K562 (cell line): ENCODE measurements at regions not wholly inside any gene's neighbourhood (a gene's known extent, or its start where the extent isn't known, plus 50 kb on each side); places are given as distances from the start of the nearest gene placed in this dataset.
"Not testable (repeated sequence)": the region's sequence is repeated elsewhere in the genome, so short reads cannot be mapped to it uniquely, and the experiment has no call there.

Source experiments
- ATAC-seq: fragments of 200-7000 bp; cut with Tn5 transposase; 3 replicates; pipeline ENCODE4 v1.9.1; 2020; ENCODE audit warnings: moderate library complexity
- BruUV-seq: library from RNA; stranded (reverse); fragments of 400-500 nt; replicated peaks from 2 replicates; lab custom pipeline; 2021; lab: Mats Ljungman, UMichigan
- CTCF ChIA-PET: fragments of 300-600 bp; formaldehyde crosslinking; extraction: SDS; loops from one replicate; lab custom pipeline; 2021; ENCODE audit warnings: low intra/inter-chr PET ratio; lab: Yijun Ruan, JAX
- POLR2A ChIA-PET: fragments of 300-600, 350-650 bp; sonication (Branson Sonifier 250); formaldehyde crosslinking; extraction: SDS; loops from one replicate; lab custom pipeline; 2021; ENCODE audit warnings: antibody characterized with exemption, inconsistent platforms; lab: Yijun Ruan, JAX
- DNase-seq, 4 experiments: peaks; one replicate each; pipeline versions ENCODE4 v3.0.0 to v3.0.0-alpha.2; 2011 to 2018; ENCODE audit warnings: low spot score in 3 of 4, mixed read lengths in 3 of 4; ENCODE audit errors: extremely low read depth in 1 of 4
- FAIRE-seq: peaks from 2 replicates; lab custom pipeline; 2011; peaks lifted over from hg19 to GRCh38; lab: Jason Lieb, UNC
- H2AFZ ChIP-seq: 2 replicates; pipeline ENCODE4 v1.6.0; 2011; ENCODE audit warnings: low read depth, low read length, control low read depth, inconsistent platforms
- H3K27ac ChIP-seq: fragments of 200-600 bp; 3 replicates; pipeline ENCODE4 v1.8.0; 2011; ENCODE audit warnings: low read depth, mild to moderate bottlenecking, control low read depth, inconsistent platforms, low read length, moderate library complexity, mixed read lengths; ENCODE audit errors: extremely low read depth
- H3K27me3 ChIP-seq, 2 experiments: fragments of 300-600 bp in 1 of 2; 2 replicates in 1 of 2; 3 replicates in 1 of 2; pipeline versions ENCODE4 v1.6.0 to v1.8.0; 2011; ENCODE audit warnings: inconsistent platforms in 2 of 2, low read length in 2 of 2, mild to moderate bottlenecking in 1 of 2, mixed read lengths in 1 of 2, moderate library complexity in 1 of 2; ENCODE audit not compliant: control insufficient read depth in 2 of 2, insufficient read depth in 2 of 2
- H3K36me3 ChIP-seq: fragments of 300-600 bp; 3 replicates; pipeline ENCODE4 v1.8.0; 2011; ENCODE audit warnings: mild to moderate bottlenecking, low read length, inconsistent platforms; ENCODE audit not compliant: control insufficient read depth, insufficient read depth
- H3K4me1 ChIP-seq, 2 experiments: fragments of 200-600 bp in 1 of 2; replicated peaks in 1 of 2; 2 replicates in 1 of 2; 3 replicates in 1 of 2; pipeline versions ENCODE4 v1.5.1 to v1.8.0; 2011; ENCODE audit warnings: inconsistent platforms in 2 of 2, low read length in 2 of 2, mild to moderate bottlenecking in 1 of 2, mixed read lengths in 1 of 2, moderate library complexity in 1 of 2; ENCODE audit not compliant: control insufficient read depth in 2 of 2, insufficient read depth in 2 of 2
- H3K4me2 ChIP-seq: 2 replicates; pipeline ENCODE4 v1.6.1; 2011; ENCODE audit warnings: low read length, control low read depth, inconsistent platforms, mixed read lengths; ENCODE audit not compliant: insufficient read depth
- H3K4me3 ChIP-seq: fragments of 200-600 bp; sonication (generic), shearing (Covaris generic); 2 replicates; pipeline ENCODE4 v1.5.1; 2016; ENCODE audit warnings: control low read depth, inconsistent platforms
- H3K79me2 ChIP-seq: fragments of 200-600 bp; 3 replicates; pipeline ENCODE4 v1.8.0; 2011; ENCODE audit warnings: low read length, inconsistent platforms; ENCODE audit not compliant: control insufficient read depth, insufficient read depth
- H3K9ac ChIP-seq, 2 experiments: 2 replicates each; pipeline versions ENCODE4 v1.6.0 to v1.6.1; 2011; ENCODE audit warnings: low read depth in 2 of 2, low read length in 2 of 2, control low read depth in 1 of 2, inconsistent platforms in 1 of 2, mild to moderate bottlenecking in 1 of 2, mixed read lengths in 1 of 2; ENCODE audit not compliant: insufficient read depth in 1 of 2
- H3K9me1 ChIP-seq: one replicate; pipeline ENCODE4 v1.6.0; 2011; ENCODE audit warnings: inconsistent platforms, mild to moderate bottlenecking, low read length, moderate library complexity; ENCODE audit not compliant: control insufficient read depth, insufficient read depth
- H3K9me3 ChIP-seq: replicated peaks from 2 replicates; pipeline ENCODE4 v1.5.1; 2011; ENCODE audit warnings: low read depth, low read length, inconsistent platforms; ENCODE audit not compliant: control insufficient read depth, insufficient read depth
- H4K20me1 ChIP-seq: replicated peaks from 2 replicates; pipeline ENCODE4 v1.6.1; 2011; ENCODE audit warnings: low read length, inconsistent platforms, mixed read lengths; ENCODE audit not compliant: control insufficient read depth, insufficient read depth
- BRD4 ChIP-seq: fragments of 200-600 bp; sonication (generic); IDR thresholded peaks from 2 replicates; pipeline ENCODE4 v1.6.1; 2017; ENCODE audit warnings: inconsistent platforms
- POLR2B ChIP-seq: fragments of 450-650 bp; IDR thresholded peaks from 2 replicates; pipeline ENCODE4 v1.6.1; 2018; ENCODE audit warnings: low read depth; ENCODE audit not compliant: partially characterized antibody
- ZNF584 ChIP-seq: fragments of 200-800 bp; sonication (Bioruptor generic); IDR thresholded peaks from 2 replicates; pipeline ENCODE4 v1.6.1; 2016; ENCODE audit warnings: low read depth, mild to moderate bottlenecking, missing genetic modification characterization, missing compliant biosample characterization
- WGBS: fragments of 100-300 bp; shearing (Covaris generic); methylation state at CpG from one replicate; pipeline ENCODE4 v1.1.6; 2016; ENCODE audit warnings: low coverage, mixed read lengths; ENCODE audit not compliant: insufficient coverage; ENCODE audit errors: missing lambda C conversion rate; 5-methylcytosine and 5-hydroxymethylcytosine counted together
- in situ Hi-C: fragments of 300-500 bp; cut with MboI; formaldehyde crosslinking; loops from 4 replicates; pipeline ENCODE4 v1.15.0; 2018; ENCODE audit warnings: inconsistent platforms, mixed read lengths
- intact Hi-C: fragments of 100-400 bp; cut with micrococcal nuclease; formaldehyde crosslinking; loops from 2 replicates; pipeline ENCODE4 v1.14.2; 2022

DNA sequence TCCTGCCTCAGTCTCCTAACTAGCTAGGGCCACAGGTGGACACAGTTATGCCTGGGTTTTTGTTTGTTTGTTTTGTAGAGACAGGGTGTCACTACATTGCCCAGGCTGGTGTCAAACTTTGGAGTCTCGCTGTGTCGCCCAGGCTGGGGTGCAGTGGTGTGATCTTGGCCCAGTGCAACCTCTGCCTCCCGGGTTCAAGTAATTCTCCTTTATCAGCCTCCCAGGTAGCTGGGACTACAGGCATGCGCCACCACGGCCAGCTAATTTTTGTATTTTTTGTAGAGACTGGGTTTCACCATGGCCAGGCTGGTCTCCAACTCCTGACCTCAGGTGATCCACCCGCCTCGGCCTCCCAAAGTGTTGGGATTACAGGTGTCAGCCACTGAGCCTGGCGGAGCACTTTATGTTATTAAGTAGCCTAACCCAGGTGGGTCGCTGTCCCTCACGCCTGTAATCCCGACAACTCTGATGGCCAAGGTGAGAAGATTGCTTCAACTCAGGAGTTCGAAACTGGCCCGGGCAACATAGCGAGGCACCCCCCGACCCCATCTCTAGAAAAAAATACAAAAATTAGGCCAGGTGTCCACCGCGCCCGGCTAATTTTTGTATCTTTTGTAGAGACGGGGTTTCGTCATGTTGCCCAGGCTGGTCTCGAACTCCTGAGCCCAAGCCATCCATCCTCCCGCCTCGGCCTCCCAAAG lies 91.2 kb upstream of the OR4F16 start:
- intact Hi-C loops, result loop anchor here (10.0 kb wide), 1 partner anchor 67 kb away; no protein-coding TSS in a partner anchor
- CTCF ChIA-PET, H3K9me3 ChIP-seq, H2AFZ ChIP-seq, H4K20me1 ChIP-seq, H3K27me3 ChIP-seq, H3K9me1 ChIP-seq: not testable (repeated sequence)
- in situ Hi-C loops, result loop anchor here (5.0 kb wide), 1 partner anchor 45 kb away; no protein-coding TSS in a partner anchor
- peak in 3 of 4 experiments; percentile 4 to 12 (median 6) for DNase-seq
- TF ChIP-seq POLR2B (peak; percentile 9), BRD4 (0 out of 2 replicates have a peak, but pooled peaks have one; percentile 51), ZNF584 (CRISPR knock-in tag) (0 out of 2 replicates have a peak, but pooled peaks have one; percentile 45)
- TF ChIP-seq, all 486 proteins: peak for 3; not testable (repeated sequence) for 483
- Histone ChIP-seq H3K27ac (peak overlapping the region; percentile 94), H3K4me2 (peak overlapping the region; percentile 85), H3K4me3 (peak overlapping the region; percentile 74), H3K9ac (peak overlapping the region; percentile 91 to 94), H3K79me2 (peaks cover 20% of the 10 kb centered on the region)
- FAIRE-seq, H3K4me1 ChIP-seq, ATAC-seq, BruUV-seq, H3K36me3 ChIP-seq: not testable (repeated sequence)
- POLR2A ChIA-PET, result interaction anchor here (0.8 kb wide), 1 partner anchor 224 kb away, joined by 4 read pairs; no protein-coding TSS in a partner anchor
- 19% methylated on average over 19 of the region's 23 CpGs for WGBS
